HG02973 (cell line): ENCODE measurements at regions not wholly inside any gene's neighbourhood (a gene's known extent, or its start where the extent isn't known, plus 50 kb on each side); places are given as distances from the start of the nearest gene placed in this dataset.
A peak's percentile ranks its signal among the peaks of the same experiment; 100 is the strongest.

Experiments used
- ATAC-seq: cut with Tn5 transposase; IDR thresholded peaks from one replicate; pipeline ENCODE4 v1.9.1; 2021; ENCODE audit warnings: moderate library complexity; ENCODE audit not compliant: unreplicated experiment

GRCh38 chr7:41536873-41537665 lies 165.8 kb downstream of the INHBA start:
- ATAC-seq: no peak

DNA sequence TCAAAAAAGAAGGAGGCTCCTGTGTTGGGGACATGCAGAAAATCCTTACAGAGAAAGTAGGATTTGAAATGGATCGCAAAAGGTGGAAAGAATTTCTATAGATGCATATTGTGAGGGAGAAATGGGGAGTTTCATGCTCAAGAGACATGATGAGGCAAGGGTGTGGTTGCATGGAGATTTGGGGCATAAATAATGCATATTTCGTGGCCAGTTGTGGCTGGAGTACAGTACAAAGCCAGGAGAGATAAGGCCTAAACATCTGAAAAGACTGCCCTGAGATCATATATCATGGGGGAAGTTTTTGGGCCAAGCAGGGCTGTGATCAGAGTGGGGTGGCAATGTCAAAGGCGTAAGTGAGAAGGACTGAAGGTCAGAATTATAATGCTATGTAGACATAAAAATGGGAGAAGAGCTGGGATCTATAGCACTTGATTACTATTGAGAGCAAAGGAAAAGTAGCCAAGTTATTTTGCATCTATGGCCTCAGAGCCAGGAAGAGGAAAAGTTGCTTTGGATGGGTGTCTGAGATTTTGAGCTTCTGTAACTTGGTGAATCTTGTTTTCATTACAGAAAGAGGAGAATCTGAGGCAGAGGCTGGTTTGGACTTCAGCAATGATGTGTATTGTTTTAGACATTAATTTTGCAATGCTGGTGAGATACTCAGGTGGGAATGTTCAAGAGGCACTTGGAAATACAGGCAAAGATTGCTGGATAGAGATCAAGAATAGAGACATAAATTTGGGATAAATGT lies 166.6 kb downstream of the INHBA start:
- no peak for ATAC-seq

GRCh38 chr7:41529831-41530230 lies 173.1 kb downstream of the INHBA start:
- ATAC-seq: no peak

DNA sequence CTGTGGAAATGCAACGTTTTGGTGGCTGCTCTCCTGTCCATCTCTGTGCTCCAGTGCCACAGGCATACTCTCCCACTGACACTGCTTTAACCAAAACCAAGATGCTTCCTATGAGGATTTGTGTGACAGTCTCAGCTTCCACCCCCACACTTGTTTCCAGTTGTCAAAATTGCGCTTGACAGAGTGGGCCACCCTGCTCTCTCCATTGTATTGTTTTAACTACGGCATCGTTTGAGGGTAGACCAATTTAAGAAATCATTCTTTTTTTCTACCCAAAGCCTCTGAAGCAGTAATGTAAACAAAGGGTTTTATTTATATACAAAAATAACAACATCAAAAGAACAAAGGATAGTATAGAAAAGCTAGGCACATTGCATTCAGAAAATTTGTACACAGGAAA lies 178.0 kb downstream of the INHBA start:
- ATAC-seq: no peak

GRCh38 chr7:41520445-41520844 lies 182.4 kb downstream of the INHBA start:
- ATAC-seq: no peak

DNA sequence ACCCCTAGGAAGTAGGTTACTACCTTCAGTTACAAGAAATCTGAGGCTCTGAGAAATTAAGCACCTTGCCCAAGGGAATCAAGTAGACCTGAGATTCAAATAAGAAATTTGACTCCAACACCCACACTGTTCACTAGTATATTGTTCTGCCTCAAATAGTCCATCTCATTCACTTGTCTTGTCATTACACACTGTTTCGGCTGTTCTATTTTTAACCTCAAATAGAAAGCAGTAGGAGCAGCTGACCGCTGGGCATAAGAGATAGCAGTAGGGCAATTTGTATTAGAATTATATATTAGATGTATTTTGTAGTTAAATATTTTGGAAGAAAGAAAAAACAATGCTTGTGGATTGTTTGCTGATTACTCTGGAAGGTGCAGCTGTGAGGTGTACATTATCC lies 185.1 kb downstream of the INHBA start:
- ATAC-seq: no peak

DNA sequence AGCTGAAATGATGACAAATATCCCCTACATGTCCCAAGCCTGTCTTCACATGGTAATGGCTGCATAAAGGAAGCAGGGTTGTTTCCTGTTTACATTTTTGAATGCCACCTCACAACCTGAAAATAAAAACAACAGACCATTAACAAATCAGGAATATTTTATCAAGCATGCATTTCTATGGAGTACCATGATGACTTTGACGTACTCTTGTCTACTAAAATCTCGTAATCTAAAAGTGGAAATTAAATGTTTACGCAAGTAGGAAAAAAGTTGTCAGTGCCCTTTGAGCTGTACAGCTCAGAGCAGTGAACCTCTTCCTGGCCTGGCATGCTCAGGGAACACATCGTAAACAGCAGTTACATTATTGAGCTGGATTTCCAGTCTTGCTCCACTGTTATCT lies 194.1 kb downstream of the INHBA start:
- no peak for ATAC-seq

GRCh38 chr7:41507686-41508268 lies 195.1 kb downstream of the INHBA start:
- no peak for ATAC-seq

- no peak for ATAC-seq
These were observed 198.5 kb downstream of the INHBA start for GRCh38 chr7:41504214-41504980.

DNA sequence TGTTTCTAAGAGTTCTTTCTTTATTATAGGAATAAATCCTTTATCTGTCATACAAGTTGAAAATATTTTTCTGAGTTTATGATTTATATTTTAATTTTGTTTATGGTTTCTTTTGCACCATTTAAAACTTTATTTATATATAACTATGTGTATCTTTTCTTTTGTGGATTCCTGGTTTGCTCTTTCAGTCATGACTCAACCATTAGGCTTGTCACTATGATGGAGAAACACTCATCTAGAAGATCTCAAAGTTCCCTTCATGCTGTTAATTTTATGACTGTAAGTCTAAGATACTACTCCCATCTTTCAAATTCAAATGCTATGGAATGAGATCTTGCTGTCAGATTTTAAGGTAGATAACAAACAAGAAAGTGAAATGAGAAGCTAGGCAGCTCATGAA lies 199.5 kb downstream of the INHBA start:
- no peak for ATAC-seq

DNA sequence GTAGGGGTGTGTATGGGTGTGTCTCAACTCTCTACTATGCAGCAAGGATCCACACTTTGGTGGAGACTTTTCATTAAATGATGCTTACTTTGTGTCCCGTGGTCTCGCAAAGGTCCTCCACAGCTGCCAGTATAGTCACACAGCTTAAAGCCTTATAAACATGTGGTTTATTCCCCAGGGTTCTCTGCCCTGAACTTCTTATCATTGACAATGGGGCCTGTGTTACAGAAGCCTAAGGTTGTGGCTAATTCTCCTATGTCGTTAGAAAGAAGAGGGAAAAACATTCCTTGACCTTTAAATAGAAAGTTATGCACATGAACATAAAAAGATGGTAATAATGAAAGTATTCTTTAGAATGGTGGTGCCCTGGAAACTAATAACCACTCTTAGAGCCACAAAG lies 201.4 kb downstream of the INHBA start:
- ATAC-seq: no peak

GRCh38 chr7:41501006-41501405 lies 201.9 kb downstream of the INHBA start:
- no peak for ATAC-seq

GRCh38 chr7:41492603-41493002 lies 210.3 kb downstream of the INHBA start:
- ATAC-seq: no peak

GRCh38 chr7:41491883-41492471 lies 210.9 kb downstream of the INHBA start:
- ATAC-seq: no peak

GRCh38 chr7:41491308-41491707 lies 211.6 kb downstream of the INHBA start:
- ATAC-seq: no peak

- no peak for ATAC-seq
These were observed 213.0 kb downstream of the INHBA start for GRCh38 chr7:41489885-41490284.

DNA sequence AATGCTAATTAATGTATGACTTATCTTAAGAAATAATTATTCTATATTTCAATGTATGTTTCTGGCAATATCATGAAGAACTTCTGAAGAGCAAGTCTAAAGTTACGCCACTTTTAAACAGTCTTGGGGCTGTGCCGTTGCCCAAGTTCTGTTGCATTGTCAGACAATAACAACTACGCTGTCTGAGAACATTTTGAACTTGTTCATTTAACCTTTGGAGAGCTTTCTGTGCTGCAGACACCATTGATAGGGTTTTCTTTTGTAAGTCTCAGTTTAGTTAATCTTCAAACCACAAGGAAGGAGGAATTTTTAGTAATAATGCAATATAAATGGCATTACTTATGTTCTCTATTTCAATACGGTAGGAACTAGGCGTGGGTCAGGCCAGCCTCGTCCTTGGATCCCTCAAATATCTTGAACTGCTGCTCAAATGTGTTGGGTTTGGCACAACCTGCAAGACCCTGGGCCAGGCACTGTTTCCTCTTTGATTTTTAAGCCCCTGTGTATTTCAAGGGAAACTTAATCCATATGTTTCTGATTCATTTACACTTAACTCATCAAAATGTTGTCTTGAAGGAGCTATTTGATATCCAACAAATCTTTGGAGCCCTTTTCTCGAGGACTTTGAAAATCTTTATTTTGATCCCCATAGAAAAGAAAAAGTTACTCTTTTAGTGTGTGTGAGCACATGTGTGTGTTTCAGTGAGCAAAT lies 215.5 kb downstream of the INHBA start:
- no peak for ATAC-seq

DNA sequence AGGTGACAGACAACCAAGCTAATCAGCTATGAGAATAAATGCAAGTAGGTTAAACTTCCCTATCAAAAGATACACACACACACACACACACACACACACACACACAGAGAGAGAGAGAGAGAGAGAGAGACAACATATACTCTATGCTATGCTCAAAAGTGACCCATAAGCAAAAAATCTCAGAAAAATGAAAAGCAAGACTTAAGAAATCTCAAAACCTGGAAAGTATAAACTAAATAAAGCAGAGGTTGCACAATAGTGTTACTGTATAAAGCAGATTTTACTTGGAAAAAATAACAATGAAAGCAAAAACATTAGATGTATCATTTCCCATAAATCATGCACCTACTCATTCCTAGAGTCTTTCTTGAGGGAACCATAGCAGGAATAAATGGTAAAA lies 221.5 kb downstream of the INHBA start:
- ATAC-seq: no peak

- ATAC-seq: peak; percentile 32
These were observed 224.7 kb downstream of the INHBA start for GRCh38 chr7:41478187-41478586.

DNA sequence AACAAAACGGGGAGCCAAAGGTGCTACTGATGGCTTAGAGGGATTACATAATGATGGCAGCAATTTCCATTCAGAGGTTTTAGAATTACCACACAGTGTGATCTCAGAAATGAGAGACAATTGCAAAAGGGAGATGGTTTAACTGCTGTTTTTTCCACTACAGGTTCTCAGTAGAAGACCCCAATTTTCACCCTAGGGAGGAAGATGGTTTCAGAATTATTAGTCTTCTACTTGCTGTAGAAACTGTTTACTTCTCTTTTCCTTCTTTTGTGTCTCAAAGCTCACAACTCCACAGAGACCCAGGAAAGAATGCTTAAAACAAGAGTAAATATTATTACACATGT lies 226.5 kb downstream of the INHBA start:
- ATAC-seq: no peak
